HL-60 (cell line): ENCODE measurements at regions not wholly inside any gene's neighbourhood (a gene's known extent, or its start where the extent isn't known, plus 50 kb on each side); places are given as distances from the start of the nearest gene placed in this dataset.

Experiments
- DNase-seq, 2 experiments: peaks; one replicate each; pipeline ENCODE4 v3.0.0-alpha.2; 2010 to 2020; ENCODE audit warnings: low read depth in 1 of 2, low spot score in 1 of 2
- H3K27ac ChIP-seq: fragments of 250-450 bp; sonication (Bioruptor Pico); replicated peaks from 2 replicates; pipeline ENCODE4 v1.5.1; 2020; ENCODE audit warnings: mild to moderate bottlenecking, moderate library complexity
- H3K27me3 ChIP-seq: fragments of 250-450 bp; sonication (Bioruptor Pico); 2 replicates; pipeline ENCODE4 v1.5.1; 2021; ENCODE audit warnings: mild to moderate bottlenecking, moderate library complexity; ENCODE audit not compliant: insufficient read depth, poor library complexity, severe bottlenecking
- H3K4me3 ChIP-seq: replicated peaks from 2 replicates; pipeline ENCODE4 v1.5.1; 2011; ENCODE audit warnings: mild to moderate bottlenecking, control low read depth, low read length; ENCODE audit not compliant: insufficient read depth
- CTCF ChIP-seq: IDR thresholded peaks from one replicate; pipeline ENCODE4 v1.5.1; 2011; ENCODE audit warnings: low read length, control low read depth, inconsistent platforms; ENCODE audit not compliant: insufficient read depth
- GABPA ChIP-seq: IDR thresholded peaks from 2 replicates; pipeline ENCODE4 v1.6.1; 2012; ENCODE audit warnings: low read depth
- POLR2AphosphoS5 ChIP-seq: IDR thresholded peaks from 2 replicates; pipeline ENCODE4 v1.6.1; 2012; ENCODE audit warnings: low read depth
- REST ChIP-seq: IDR thresholded peaks from 2 replicates; pipeline ENCODE4 v1.6.1; 2012; ENCODE audit warnings: low read depth; ENCODE audit not compliant: insufficient replicate concordance
- SPI1 ChIP-seq: IDR thresholded peaks from 2 replicates; pipeline ENCODE4 v1.6.1; 2012; ENCODE audit warnings: low read depth, mild to moderate bottlenecking, borderline replicate concordance

GRCh38 chr3:6807967-6808588, 52.8 kb upstream of the GRM7 start:
- no peak overlapping the region for H3K4me3 ChIP-seq
- no peak overlapping the region for H3K27ac ChIP-seq
- H3K27me3 ChIP-seq, result no peaks in the 10 kb centered on the region
- DNase-seq, result no peak
- no peak for TF ChIP-seq REST
- no peak for TF ChIP-seq GABPA
- TF ChIP-seq POLR2AphosphoS5, result no peak
- no peak for TF ChIP-seq CTCF
- TF ChIP-seq SPI1, result no peak

DNA sequence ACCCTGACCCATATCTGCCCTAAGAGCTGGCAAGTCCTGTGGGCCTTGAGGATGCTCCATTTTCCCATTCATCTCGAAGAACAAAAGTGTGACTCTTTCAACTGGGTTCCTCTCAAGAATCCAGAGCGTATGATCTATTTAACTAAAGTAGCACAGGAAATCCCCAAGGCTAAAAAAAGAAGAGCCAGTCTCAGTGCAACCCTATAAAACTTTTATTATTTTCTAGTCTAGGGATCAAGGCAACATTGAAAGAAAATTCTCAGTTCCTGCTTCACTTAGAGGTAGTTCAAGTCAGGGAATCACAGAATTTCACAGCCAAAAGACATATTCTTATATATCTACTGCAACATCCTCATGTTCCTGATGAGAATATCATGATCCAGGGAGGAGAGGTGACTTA, 51.6 kb upstream of the GRM7 start:
- Histone ChIP-seq H3K27me3 (no peaks in the 10 kb centered on the region), H3K27ac (no peak overlapping the region), H3K4me3 (no peak overlapping the region)
- no peak for DNase-seq
- TF ChIP-seq SPI1 (no peak), CTCF (no peak), GABPA (no peak), REST (no peak), POLR2AphosphoS5 (no peak)
